T-cell (primary cell): ENCODE measurements at regions not wholly inside any gene's neighbourhood (a gene's known extent, or its start where the extent isn't known, plus 50 kb on each side); places are given as distances from the start of the nearest gene placed in this dataset.

Experiments used
- ATAC-seq, 4 experiments: fragments of 200-7000 bp in 3 of 4; fragments of 150-1000 bp in 1 of 4; cut with Tn5 transposase; replicated peaks in 1 of 4; 1 replicate in 3 of 4; 2 replicates in 1 of 4; pipeline ENCODE4 v1.10.0; 2021; ENCODE audit warnings: moderate library complexity in 3 of 4, mild to moderate bottlenecking in 2 of 4, moderate number of reproducible peaks in 1 of 4
- CTCF ChIA-PET, 2 donors: fragments of 300-600 bp; sonication (Branson Sonifier 250); formaldehyde crosslinking; loops; one replicate each; lab custom pipeline; 2022; ENCODE audit warnings: antibody characterized with exemption in 2 of 2; lab: Charles Lee
- POLR2A ChIA-PET, 2 donors: fragments of 300-600 bp; sonication (Branson Sonifier 250); formaldehyde crosslinking; loops; one replicate each; lab custom pipeline; 2022; ENCODE audit warnings: antibody characterized with exemption in 2 of 2; lab: Charles Lee
- DNase-seq, 35 experiments: peaks; one replicate each; pipeline versions ENCODE4 v3.0.0 to v3.0.0-alpha.2; 2013 to 2023
- H3K27ac ChIP-seq: one replicate; pipeline ENCODE4 v1.5.1; 2013; ENCODE audit warnings: low read length
- H3K27me3 ChIP-seq, 2 experiments: replicated peaks in 1 of 2; 1 replicate in 1 of 2; 2 replicates in 1 of 2; pipeline versions ENCODE4 v1.6.1 to v1.7.0; 2013; ENCODE audit warnings: low read length in 1 of 2, mixed read lengths in 1 of 2; ENCODE audit not compliant: control insufficient read depth in 2 of 2, insufficient read depth in 2 of 2; ENCODE audit errors: extremely low read depth in 1 of 2
- H3K36me3 ChIP-seq, 2 donors: 1 replicate in 1 of 2; 2 replicates in 1 of 2; pipeline versions ENCODE4 v1.6.1 to v1.7.0; 2013; ENCODE audit warnings: low read length in 1 of 2; ENCODE audit not compliant: control insufficient read depth in 2 of 2, insufficient read depth in 1 of 2; ENCODE audit errors: extremely low read depth in 1 of 2
- H3K4me1 ChIP-seq, 2 experiments: 1 replicate in 1 of 2; 2 replicates in 1 of 2; pipeline versions ENCODE4 v1.6.1 to v1.7.0; 2013; ENCODE audit warnings: low read length in 2 of 2, mixed read lengths in 1 of 2; ENCODE audit not compliant: insufficient read depth in 2 of 2, control insufficient read depth in 1 of 2; ENCODE audit errors: extremely low read depth in 1 of 2
- H3K4me3 ChIP-seq, 2 donors: 1 replicate in 1 of 2; 2 replicates in 1 of 2; pipeline versions ENCODE4 v1.5.1 to v1.7.0; 2013; ENCODE audit warnings: mild to moderate bottlenecking in 2 of 2, low read length in 1 of 2, moderate library complexity in 1 of 2; ENCODE audit not compliant: control insufficient read depth in 1 of 2; ENCODE audit errors: extremely low read depth in 1 of 2
- H3K9me3 ChIP-seq: 2 replicates; pipeline ENCODE4 v1.7.0; 2013
- H3K27ac Mint-ChIP-seq, 2 donors: one replicate each; pipeline ENCODE4 v1.8.0; 2020 to 2021; ENCODE audit warnings: mild to moderate bottlenecking in 2 of 2, mixed read lengths in 2 of 2
- H3K27me3 Mint-ChIP-seq, 2 donors: one replicate each; pipeline ENCODE4 v1.8.0; 2021 to 2022; ENCODE audit warnings: mixed read lengths in 2 of 2
- H3K36me3 Mint-ChIP-seq: one replicate; pipeline ENCODE4 v1.8.0; 2021; ENCODE audit warnings: mixed read lengths
- H3K4me1 Mint-ChIP-seq, 3 donors: one replicate each; pipeline ENCODE4 v1.8.0; 2020 to 2022; ENCODE audit warnings: mixed read lengths in 3 of 3, mild to moderate bottlenecking in 1 of 3
- H3K4me3 Mint-ChIP-seq, 3 donors: one replicate each; pipeline ENCODE4 v1.8.0; 2020 to 2022; ENCODE audit warnings: mild to moderate bottlenecking in 3 of 3, mixed read lengths in 3 of 3, moderate library complexity in 3 of 3
- H3K9me3 Mint-ChIP-seq, 3 donors: one replicate each; pipeline ENCODE4 v1.8.0; 2020 to 2022; ENCODE audit warnings: mixed read lengths in 3 of 3
- WGBS: methylation state at CpG from one replicate; pipeline ENCODE4 v1.1.5; 2013; ENCODE audit warnings: missing lambda C conversion rate; ENCODE audit not compliant: insufficient coverage; 5-methylcytosine and 5-hydroxymethylcytosine counted together

- no peaks in the 10 kb centered on the region for H3K27me3 ChIP-seq
- no peaks in the 10 kb centered on the region for H3K36me3 ChIP-seq
- WGBS: 87% methylated on average over 3 of the region's 4 CpGs
- Mint-ChIP-seq H3K4me1 (no peaks in the 10 kb centered on the region), H3K9me3 (no peaks in the 10 kb centered on the region), H3K27ac (no peak overlapping the region), H3K27me3 (no peaks in the 10 kb centered on the region), H3K4me3 (no peak overlapping the region), H3K36me3 (no peaks in the 10 kb centered on the region)
- no peaks in the 10 kb centered on the region for H3K4me1 ChIP-seq
- DNase-seq (no peak), ATAC-seq (no peak)
- CTCF ChIA-PET: interaction anchor here in 1 of 2 donors (0.9 kb wide), 1 partner anchor 14 kb away, joined by 3 read pairs; no protein-coding TSS in a partner anchor
- H3K27ac ChIP-seq: no peak overlapping the region
- POLR2A ChIA-PET: no interaction called here
- H3K4me3 ChIP-seq: no peak overlapping the region
- H3K9me3 ChIP-seq: no peaks in the 10 kb centered on the region
These were observed 188.2 kb upstream of the DDHD1 start for GRCh38 chr14:53341324-53341723.

GRCh38 chr14:53338192-53338591 lies 185.1 kb upstream of the DDHD1 start:
- no peaks in the 10 kb centered on the region for H3K9me3 Mint-ChIP-seq
- H3K4me3 ChIP-seq: no peak overlapping the region
- no peak overlapping the region for H3K27ac Mint-ChIP-seq
- no peaks in the 10 kb centered on the region for H3K36me3 ChIP-seq
- H3K36me3 Mint-ChIP-seq: no peaks in the 10 kb centered on the region
- H3K9me3 ChIP-seq: no peaks in the 10 kb centered on the region
- no peak overlapping the region for H3K4me3 Mint-ChIP-seq
- WGBS: no CpG with 5 or more reads among the region's 5 CpGs
- ATAC-seq: no peak
- H3K27ac ChIP-seq: no peak overlapping the region
- POLR2A ChIA-PET: no interaction called here
- H3K27me3 ChIP-seq: no peaks in the 10 kb centered on the region
- H3K4me1 ChIP-seq: no peaks in the 10 kb centered on the region
- H3K4me1 Mint-ChIP-seq: no peaks in the 10 kb centered on the region
- no peaks in the 10 kb centered on the region for H3K27me3 Mint-ChIP-seq
- DNase-seq: no peak
- CTCF ChIA-PET: no interaction called here

GRCh38 chr14:53336729-53337128 lies 183.6 kb upstream of the DDHD1 start:
- H3K4me3 Mint-ChIP-seq: no peak overlapping the region

GRCh38 chr14:53333809-53334208 lies 180.7 kb upstream of the DDHD1 start:
- Histone ChIP-seq H3K27me3 (no peaks in the 10 kb centered on the region), H3K27ac (no peak overlapping the region), H3K4me1 (no peaks in the 10 kb centered on the region), H3K9me3 (no peaks in the 10 kb centered on the region), H3K4me3 (no peak overlapping the region), H3K36me3 (no peaks in the 10 kb centered on the region)
- H3K9me3 Mint-ChIP-seq: no peaks in the 10 kb centered on the region
- H3K36me3 Mint-ChIP-seq: no peaks in the 10 kb centered on the region
- DNase-seq: no peak
- ChIA-PET CTCF (no interaction called here), POLR2A (no interaction called here)
- H3K27me3 Mint-ChIP-seq: no peaks in the 10 kb centered on the region
- no peak overlapping the region for H3K4me3 Mint-ChIP-seq
- H3K4me1 Mint-ChIP-seq: no peaks in the 10 kb centered on the region
- WGBS: no CpG with 5 or more reads among the region's 2 CpGs
- ATAC-seq: no peak
- no peak overlapping the region for H3K27ac Mint-ChIP-seq

More at GRCh38 chr14:53336729-53337128, 183.6 kb upstream of the DDHD1 start:
- Histone ChIP-seq H3K9me3 (no peaks in the 10 kb centered on the region), H3K27me3 (no peaks in the 10 kb centered on the region), H3K27ac (no peak overlapping the region), H3K36me3 (no peaks in the 10 kb centered on the region), H3K4me1 (no peaks in the 10 kb centered on the region), H3K4me3 (no peak overlapping the region)
- Mint-ChIP-seq H3K9me3 (no peaks in the 10 kb centered on the region), H3K36me3 (no peaks in the 10 kb centered on the region), H3K4me1 (no peaks in the 10 kb centered on the region), H3K27ac (no peak overlapping the region), H3K27me3 (no peaks in the 10 kb centered on the region)
- CTCF ChIA-PET: no interaction called here
- ATAC-seq: no peak
- 100% methylated on average over 1 of the region's 3 CpGs for WGBS
- POLR2A ChIA-PET: no interaction called here
- no peak for DNase-seq

- H3K9me3 Mint-ChIP-seq: no peaks in the 10 kb centered on the region
- no peaks in the 10 kb centered on the region for H3K36me3 ChIP-seq
- H3K9me3 ChIP-seq: no peaks in the 10 kb centered on the region
- H3K27ac Mint-ChIP-seq: no peak overlapping the region
- no peak overlapping the region for H3K4me3 ChIP-seq
- CTCF ChIA-PET: interaction anchor here in 1 of 2 donors (1.2 kb wide), 1 partner anchor 8 kb away, joined by 4 read pairs; no protein-coding TSS in a partner anchor
- H3K4me1 ChIP-seq: no peaks in the 10 kb centered on the region
- peaks cover under 1% of the 10 kb centered on the region for H3K36me3 Mint-ChIP-seq
- ATAC-seq (no peak), DNase-seq (no peak)
- WGBS: 67% methylated on average over 1 of the region's 1 CpG
- no peaks in the 10 kb centered on the region for H3K27me3 Mint-ChIP-seq
- H3K4me3 Mint-ChIP-seq: no peak overlapping the region
- POLR2A ChIA-PET: no interaction called here
- H3K4me1 Mint-ChIP-seq: no peaks in the 10 kb centered on the region
- no peak overlapping the region for H3K27ac ChIP-seq
- H3K27me3 ChIP-seq: no peaks in the 10 kb centered on the region
These were observed 178.8 kb upstream of the DDHD1 start for GRCh38 chr14:53331921-53332320.

GRCh38 chr14:53331247-53331646 lies 178.1 kb upstream of the DDHD1 start:
- H3K27me3 ChIP-seq: no peaks in the 10 kb centered on the region
- DNase-seq (no peak), ATAC-seq (no peak)
- no peaks in the 10 kb centered on the region for H3K4me1 Mint-ChIP-seq
- H3K4me3 ChIP-seq: no peak overlapping the region
- no peak overlapping the region for H3K27ac Mint-ChIP-seq
- no peaks in the 10 kb centered on the region for H3K9me3 ChIP-seq
- H3K36me3 Mint-ChIP-seq: peaks cover 7% of the 10 kb centered on the region
- no peaks in the 10 kb centered on the region for H3K4me1 ChIP-seq
- POLR2A ChIA-PET: no interaction called here
- H3K4me3 Mint-ChIP-seq: no peak overlapping the region
- H3K27me3 Mint-ChIP-seq: no peaks in the 10 kb centered on the region
- H3K9me3 Mint-ChIP-seq: no peaks in the 10 kb centered on the region
- CTCF ChIA-PET: interaction anchor here in 1 of 2 donors (1.2 kb wide), 1 partner anchor 8 kb away, joined by 4 read pairs; no protein-coding TSS in a partner anchor
- 80% methylated on average over 1 of the region's 1 CpG for WGBS
- no peaks in the 10 kb centered on the region for H3K36me3 ChIP-seq
- H3K27ac ChIP-seq: no peak overlapping the region

GRCh38 chr14:53330441-53330840 lies 177.3 kb upstream of the DDHD1 start:
- ChIA-PET CTCF (interaction anchor here in 1 of 2 donors (1.2 kb wide), 1 partner anchor 9 kb away, joined by 4 read pairs; no protein-coding TSS in a partner anchor), POLR2A (no interaction called here)
- no peaks in the 10 kb centered on the region for H3K27me3 Mint-ChIP-seq
- ATAC-seq (no peak), DNase-seq (no peak)
- Histone ChIP-seq H3K9me3 (no peaks in the 10 kb centered on the region), H3K4me1 (no peaks in the 10 kb centered on the region), H3K27ac (no peak overlapping the region), H3K36me3 (no peaks in the 10 kb centered on the region), H3K4me3 (no peak overlapping the region), H3K27me3 (no peaks in the 10 kb centered on the region)
- H3K4me1 Mint-ChIP-seq: no peaks in the 10 kb centered on the region
- H3K9me3 Mint-ChIP-seq: no peaks in the 10 kb centered on the region
- WGBS: 60% methylated on average over 1 of the region's 3 CpGs
- peaks cover 8% of the 10 kb centered on the region for H3K36me3 Mint-ChIP-seq
- H3K4me3 Mint-ChIP-seq: no peak overlapping the region
- H3K27ac Mint-ChIP-seq: no peak overlapping the region
